Activated naive CD4-positive, alpha-beta T cell treated with anti-CD3 and anti-CD28 coated beads, Interleukin-2, amount 10 ng/mL, durations not matched to agents 7 days and 5 days (primary cell): ENCODE measurements at regions not wholly inside any gene's neighbourhood (a gene's known extent, or its start where the extent isn't known, plus 50 kb on each side); places are given as distances from the start of the nearest gene placed in this dataset.

ENCODE experiments used
- CTCF ChIA-PET: fragments of 350-600 bp; sonication (Branson Sonifier 250); formaldehyde crosslinking; loops from one replicate; lab custom pipeline; 2021; ENCODE audit warnings: antibody characterized with exemption; lab: Charles Lee
- DNase-seq: peaks from one replicate; pipeline ENCODE4 v3.0.0-alpha.2; 2020
- H3K27ac Mint-ChIP-seq: one replicate; pipeline ENCODE4 v1.8.0; 2021; ENCODE audit warnings: mild to moderate bottlenecking, moderate library complexity, mixed read lengths
- H3K27me3 Mint-ChIP-seq: one replicate; pipeline ENCODE4 v1.8.0; 2021; ENCODE audit warnings: mild to moderate bottlenecking, mixed read lengths
- H3K36me3 Mint-ChIP-seq: one replicate; pipeline ENCODE4 v1.8.0; 2021; ENCODE audit warnings: mixed read lengths
- H3K4me1 Mint-ChIP-seq: one replicate; pipeline ENCODE4 v1.8.0; 2021; ENCODE audit warnings: mixed read lengths
- H3K4me3 Mint-ChIP-seq: one replicate; pipeline ENCODE4 v1.8.0; 2021; ENCODE audit warnings: mild to moderate bottlenecking, moderate library complexity, mixed read lengths
- H3K9me3 Mint-ChIP-seq: one replicate; pipeline ENCODE4 v1.8.0; 2021; ENCODE audit warnings: mixed read lengths

DNA sequence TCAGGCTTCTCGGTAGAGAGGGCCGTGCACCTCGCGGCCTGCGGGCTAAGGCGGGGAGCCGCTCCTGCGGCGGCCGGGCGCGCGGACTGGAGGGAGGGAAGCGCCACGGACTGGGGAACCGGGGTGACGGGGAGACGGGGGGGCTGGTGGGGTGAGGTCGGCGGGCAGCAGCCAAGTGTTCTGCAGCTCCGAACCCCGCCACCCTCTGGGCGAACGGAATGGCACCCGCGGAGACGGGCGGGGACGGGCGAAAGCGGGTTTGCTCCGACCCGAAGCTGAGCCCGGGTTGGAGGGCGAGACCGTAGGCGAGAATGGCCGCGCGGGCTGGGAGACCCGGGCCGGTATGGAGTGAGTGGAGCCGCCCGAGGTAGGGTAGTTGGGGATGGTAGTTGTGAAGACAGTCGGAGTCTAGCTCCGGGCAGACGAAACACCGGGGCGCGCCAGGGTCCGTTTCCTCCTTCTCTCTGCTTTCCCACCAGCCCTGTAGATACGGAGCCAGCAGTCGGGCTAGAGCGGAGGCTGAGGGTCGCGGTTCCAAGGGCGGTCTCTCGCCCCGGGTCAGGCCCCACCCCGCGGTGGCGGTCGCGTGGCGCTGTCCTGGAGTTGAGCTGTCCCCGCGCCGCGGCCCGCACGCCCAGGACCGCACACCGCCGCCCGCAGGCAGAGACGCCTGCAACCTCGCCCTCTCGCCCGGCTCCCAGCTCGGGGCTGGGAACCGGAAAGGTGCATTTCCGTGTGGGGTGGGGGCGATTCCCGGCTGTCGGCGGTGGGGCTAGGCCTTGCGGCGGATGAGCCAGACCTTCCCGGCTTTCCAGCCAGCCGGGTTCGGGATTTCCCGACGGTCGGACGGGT is 160.3 kb upstream of the SIX2 start:
- Mint-ChIP-seq H3K36me3 (no peaks in the 10 kb centered on the region), H3K4me3 (no peak overlapping the region), H3K9me3 (no peaks in the 10 kb centered on the region), H3K27ac (no peak overlapping the region), H3K27me3 (peaks cover 59% of the 10 kb centered on the region), H3K4me1 (peaks cover 6% of the 10 kb centered on the region)
- no peak for DNase-seq
- CTCF ChIA-PET: no interaction called here

DNA sequence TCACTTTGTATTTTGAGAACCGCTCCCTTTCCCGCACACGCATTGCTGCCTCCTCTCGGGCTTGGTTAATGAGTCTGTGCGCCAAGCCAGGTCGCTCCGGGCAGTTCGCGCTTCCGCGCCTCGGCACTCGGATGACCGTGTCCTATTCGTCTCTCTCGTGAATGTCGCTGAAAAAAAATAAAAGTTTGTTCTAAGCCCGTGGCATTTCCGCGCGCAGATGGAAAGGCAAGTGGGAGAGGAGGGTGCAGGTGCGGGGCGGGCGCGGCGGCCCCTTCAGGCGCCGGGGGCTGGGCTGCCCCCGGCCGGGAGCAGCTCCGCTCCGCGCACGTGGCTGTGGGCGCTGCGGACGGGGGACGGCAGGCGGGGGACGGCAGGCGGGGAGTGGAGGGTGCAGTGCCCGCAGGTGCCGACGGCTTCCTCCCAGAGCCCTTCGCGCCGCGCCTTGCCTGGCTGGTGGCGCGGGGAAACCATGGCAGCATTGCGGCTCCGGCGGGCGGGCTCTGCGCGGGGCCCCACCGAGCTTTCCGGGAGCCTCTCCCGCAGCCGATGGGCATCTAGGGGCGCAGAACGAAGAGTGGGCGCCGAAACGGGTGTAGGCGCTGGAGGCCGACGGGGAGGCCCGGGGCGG is 159.6 kb upstream of the SIX2 start:
- no peak overlapping the region for H3K27ac Mint-ChIP-seq
- H3K9me3 Mint-ChIP-seq: no peaks in the 10 kb centered on the region
- peak overlapping the region; percentile 31 for H3K4me3 Mint-ChIP-seq
- CTCF ChIA-PET: no interaction called here
- peaks cover 6% of the 10 kb centered on the region for H3K4me1 Mint-ChIP-seq
- H3K27me3 Mint-ChIP-seq: peaks cover 62% of the 10 kb centered on the region
- H3K36me3 Mint-ChIP-seq: no peaks in the 10 kb centered on the region
- no peak for DNase-seq

DNA sequence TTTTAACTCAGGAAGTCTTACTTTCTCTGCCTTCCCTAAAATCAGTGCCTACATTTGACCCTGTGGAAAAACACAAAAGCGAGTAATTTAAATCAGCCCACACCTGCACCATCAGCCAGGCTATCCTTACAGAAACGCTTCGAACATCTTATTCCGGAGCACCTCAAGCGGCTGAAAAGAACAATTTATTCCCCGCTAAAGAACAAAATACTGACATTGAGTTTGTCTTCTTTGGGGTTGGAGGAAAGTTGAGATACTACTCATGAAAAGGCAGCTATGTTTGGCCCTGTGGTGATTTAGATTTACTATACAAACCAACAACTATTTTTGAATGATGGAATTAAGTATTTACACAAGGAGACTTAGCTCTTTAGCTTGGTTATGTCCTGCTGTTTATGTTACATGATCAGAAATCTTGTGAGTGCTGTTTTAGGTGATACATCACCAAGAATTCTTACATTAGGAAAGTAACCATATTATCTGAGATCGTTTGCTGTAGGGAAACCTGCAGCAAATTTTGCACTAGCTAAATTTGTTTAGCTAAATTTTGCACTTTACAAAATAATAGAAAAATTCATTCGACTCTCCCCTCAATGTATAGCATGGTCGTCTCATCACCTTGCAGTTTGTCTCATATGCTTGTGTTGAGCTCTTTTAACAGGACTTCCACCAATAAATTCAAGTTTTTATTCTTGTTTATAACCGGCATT is 158.8 kb upstream of the SIX2 start:
- no peak for DNase-seq
- Mint-ChIP-seq H3K27ac (no peak overlapping the region), H3K4me3 (peak overlapping the region; percentile 31), H3K27me3 (peaks cover 65% of the 10 kb centered on the region), H3K4me1 (peaks cover 6% of the 10 kb centered on the region), H3K9me3 (no peaks in the 10 kb centered on the region), H3K36me3 (no peaks in the 10 kb centered on the region)
- CTCF ChIA-PET: no interaction called here

DNA sequence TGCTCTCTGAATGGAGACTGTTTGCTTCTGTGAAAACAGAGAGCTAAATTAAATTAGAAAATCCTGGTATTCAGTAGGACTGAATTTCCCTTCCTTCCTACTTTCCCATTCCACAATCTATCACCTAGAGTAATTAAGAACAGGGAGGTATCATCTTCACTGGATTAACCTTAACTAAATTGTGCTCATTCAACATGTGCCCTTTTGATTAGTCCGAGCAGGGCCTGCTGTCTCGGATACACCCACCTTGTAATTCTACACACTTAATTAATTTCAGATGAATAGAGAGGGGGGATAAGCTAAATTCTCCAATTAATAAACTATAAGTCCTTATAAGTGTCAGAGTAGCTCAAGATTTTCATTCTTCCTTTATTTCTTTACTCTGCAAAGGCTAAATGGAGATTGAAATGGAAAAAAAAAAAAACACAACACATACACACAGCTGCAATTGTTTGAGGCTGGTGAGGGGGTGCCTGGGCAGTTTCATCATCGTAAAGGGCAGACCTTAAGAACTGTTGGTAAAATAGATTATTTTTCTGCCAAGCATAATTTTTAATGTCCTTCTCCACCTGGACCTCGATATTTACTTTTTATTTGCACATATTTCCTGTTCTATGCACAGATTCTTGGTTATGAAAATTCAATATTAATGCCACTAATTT is 157.1 kb upstream of the SIX2 start:
- Mint-ChIP-seq H3K9me3 (no peaks in the 10 kb centered on the region), H3K36me3 (no peaks in the 10 kb centered on the region), H3K27me3 (peaks cover 69% of the 10 kb centered on the region), H3K4me3 (no peak overlapping the region), H3K4me1 (peaks cover 6% of the 10 kb centered on the region), H3K27ac (no peak overlapping the region)
- CTCF ChIA-PET: no interaction called here
- DNase-seq: no peak

DNA sequence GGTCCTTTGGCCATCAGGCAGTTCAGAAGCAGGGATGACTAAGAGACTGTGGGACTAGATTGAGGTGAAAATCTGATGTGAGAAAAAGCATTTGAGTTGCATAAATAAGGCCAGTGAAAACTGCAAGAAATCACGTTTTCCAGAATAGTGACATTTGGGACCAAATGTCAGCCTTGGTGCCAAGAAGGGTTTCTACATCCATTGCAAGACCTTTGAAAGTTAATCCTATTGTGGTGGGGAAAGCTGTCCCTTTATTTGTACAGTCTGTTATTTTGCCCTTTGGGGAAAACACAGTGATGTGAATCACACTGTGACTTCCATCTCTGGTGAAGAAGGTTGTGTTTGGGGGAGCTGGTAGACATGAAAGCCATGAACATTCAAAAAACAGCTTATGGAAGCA is 153.5 kb upstream of the SIX2 start:
- Mint-ChIP-seq H3K4me3 (no peak overlapping the region), H3K9me3 (no peaks in the 10 kb centered on the region), H3K27me3 (peaks cover 44% of the 10 kb centered on the region), H3K27ac (no peak overlapping the region), H3K36me3 (no peaks in the 10 kb centered on the region), H3K4me1 (no peaks in the 10 kb centered on the region)
- CTCF ChIA-PET: no interaction called here
- DNase-seq: no peak

DNA sequence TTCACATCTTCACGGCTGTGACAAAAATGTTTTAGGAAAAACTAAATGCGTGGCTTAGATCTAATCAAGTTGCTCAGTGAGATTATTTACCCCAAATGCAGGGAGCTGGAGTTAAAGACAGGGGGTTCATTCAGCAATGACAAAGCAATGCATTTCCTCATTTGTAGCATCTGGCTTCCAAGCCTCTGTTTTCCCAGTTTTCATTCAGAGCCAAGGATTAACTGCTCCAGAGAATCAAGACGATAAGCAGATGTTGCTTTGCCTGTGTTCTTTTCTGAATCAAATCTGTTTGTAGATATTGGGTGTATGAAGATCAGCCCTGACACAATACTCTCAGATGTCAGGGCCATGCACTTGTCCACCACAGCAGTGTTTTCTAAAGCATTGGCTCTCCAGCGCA is 147.4 kb upstream of the SIX2 start:
- Mint-ChIP-seq H3K36me3 (no peaks in the 10 kb centered on the region), H3K4me3 (no peak overlapping the region), H3K4me1 (no peaks in the 10 kb centered on the region), H3K27me3 (peaks cover 36% of the 10 kb centered on the region), H3K27ac (no peak overlapping the region), H3K9me3 (no peaks in the 10 kb centered on the region)
- CTCF ChIA-PET: no interaction called here
- DNase-seq: no peak

DNA sequence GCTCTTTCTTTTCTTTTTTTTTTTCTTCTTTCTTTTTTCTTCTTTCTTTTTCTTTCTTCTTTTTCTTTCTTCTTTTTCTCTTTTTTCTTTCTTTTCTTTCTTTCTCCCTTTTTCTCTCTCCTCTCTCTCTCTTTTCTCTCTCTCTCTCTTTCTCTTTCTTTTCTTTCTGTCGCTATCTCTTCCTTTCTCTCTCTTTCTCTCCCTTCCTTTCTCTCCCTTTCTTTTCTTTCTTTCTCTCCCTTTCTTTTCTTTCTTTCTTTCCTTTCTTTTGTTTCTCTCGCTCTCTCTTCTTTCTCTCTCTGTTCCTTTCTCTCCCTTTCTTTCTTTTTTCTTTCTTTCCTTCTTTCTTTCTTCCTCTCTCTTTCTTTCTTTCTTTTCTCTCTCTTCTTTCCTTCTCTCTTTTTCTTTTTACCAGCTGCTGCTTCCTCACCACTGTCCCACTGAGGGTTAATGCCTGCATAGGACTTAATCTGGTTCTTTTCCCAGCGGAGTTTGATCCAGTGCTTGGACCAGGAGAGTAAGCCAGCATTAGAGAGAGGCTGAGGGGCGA is 145.4 kb upstream of the SIX2 start:
- Mint-ChIP-seq H3K27ac (no peak overlapping the region), H3K4me3 (no peak overlapping the region), H3K9me3 (no peaks in the 10 kb centered on the region), H3K4me1 (no peaks in the 10 kb centered on the region), H3K36me3 (no peaks in the 10 kb centered on the region), H3K27me3 (peaks cover 30% of the 10 kb centered on the region)
- CTCF ChIA-PET: no interaction called here
- no peak for DNase-seq

DNA sequence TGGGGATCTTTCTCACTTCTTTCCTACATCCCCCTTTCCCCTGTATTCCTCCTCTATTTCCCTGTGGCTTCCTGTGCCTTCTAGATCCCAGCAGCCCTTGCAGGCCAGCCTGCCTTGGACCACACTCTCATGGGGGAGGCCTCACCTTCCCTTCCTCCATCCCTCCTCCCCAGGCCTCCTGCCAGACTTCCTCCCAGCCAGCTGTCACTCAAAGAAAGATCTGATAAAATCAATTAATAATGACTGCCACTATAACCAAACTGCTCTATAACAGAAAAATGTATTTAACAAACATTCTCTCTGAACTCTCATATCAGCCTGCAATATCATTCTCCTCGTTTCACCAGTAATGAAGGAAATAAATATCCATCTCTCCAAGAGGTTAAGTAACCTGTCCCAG is 144.9 kb upstream of the SIX2 start:
- CTCF ChIA-PET: no interaction called here
- Mint-ChIP-seq H3K9me3 (no peaks in the 10 kb centered on the region), H3K36me3 (no peaks in the 10 kb centered on the region), H3K27me3 (peaks cover 24% of the 10 kb centered on the region), H3K4me3 (no peak overlapping the region), H3K4me1 (no peaks in the 10 kb centered on the region), H3K27ac (no peak overlapping the region)
- DNase-seq: no peak

DNA sequence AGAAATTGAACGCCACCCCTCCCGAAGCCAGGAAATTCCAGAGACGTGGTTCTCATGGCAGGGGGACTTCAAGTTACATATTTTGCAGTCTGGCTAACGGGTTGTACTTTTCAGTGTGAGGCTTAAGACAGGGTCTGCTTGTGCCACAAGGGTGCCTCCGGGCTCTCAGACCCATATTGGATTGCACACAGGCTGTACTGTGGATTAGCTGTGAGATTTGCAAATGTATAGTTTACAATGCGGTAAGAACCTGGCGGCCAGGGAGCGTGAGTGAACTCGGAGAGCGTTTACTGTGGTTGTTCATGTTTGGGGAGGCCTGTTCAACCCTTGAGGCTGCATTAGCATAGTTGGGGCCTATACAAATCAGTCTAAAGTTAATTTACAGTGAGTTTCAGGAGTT is 143.9 kb upstream of the SIX2 start:
- Mint-ChIP-seq H3K27ac (no peak overlapping the region), H3K27me3 (peaks cover 27% of the 10 kb centered on the region), H3K36me3 (no peaks in the 10 kb centered on the region), H3K4me1 (no peaks in the 10 kb centered on the region), H3K4me3 (no peak overlapping the region), H3K9me3 (no peaks in the 10 kb centered on the region)
- DNase-seq: no peak
- CTCF ChIA-PET: no interaction called here

DNA sequence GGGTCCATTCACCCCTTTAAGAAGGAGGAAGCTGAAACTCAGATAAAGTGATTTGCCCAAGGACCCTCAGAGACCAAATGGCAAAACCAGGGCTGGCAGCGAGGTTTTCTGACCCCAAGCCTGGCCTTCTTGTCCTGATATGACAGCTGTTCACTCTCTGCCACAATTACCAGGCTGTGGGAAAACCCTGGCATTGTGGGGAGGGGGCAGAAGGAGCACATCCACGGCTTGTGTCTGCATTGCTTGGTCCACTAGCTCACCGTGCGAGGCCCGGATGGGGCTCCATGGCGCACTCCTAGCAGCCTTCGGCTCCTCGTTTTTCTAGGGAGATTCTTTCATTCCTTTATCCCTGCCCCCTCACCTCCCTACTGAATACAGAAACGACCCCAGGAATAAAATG is 143.4 kb upstream of the SIX2 start:
- no peaks in the 10 kb centered on the region for H3K4me1 Mint-ChIP-seq
- no peak overlapping the region for H3K4me3 Mint-ChIP-seq
- CTCF ChIA-PET: no interaction called here
- H3K27ac Mint-ChIP-seq: no peak overlapping the region
- H3K36me3 Mint-ChIP-seq: no peaks in the 10 kb centered on the region
- peaks cover 31% of the 10 kb centered on the region for H3K27me3 Mint-ChIP-seq
- DNase-seq: no peak
- H3K9me3 Mint-ChIP-seq: no peaks in the 10 kb centered on the region

DNA sequence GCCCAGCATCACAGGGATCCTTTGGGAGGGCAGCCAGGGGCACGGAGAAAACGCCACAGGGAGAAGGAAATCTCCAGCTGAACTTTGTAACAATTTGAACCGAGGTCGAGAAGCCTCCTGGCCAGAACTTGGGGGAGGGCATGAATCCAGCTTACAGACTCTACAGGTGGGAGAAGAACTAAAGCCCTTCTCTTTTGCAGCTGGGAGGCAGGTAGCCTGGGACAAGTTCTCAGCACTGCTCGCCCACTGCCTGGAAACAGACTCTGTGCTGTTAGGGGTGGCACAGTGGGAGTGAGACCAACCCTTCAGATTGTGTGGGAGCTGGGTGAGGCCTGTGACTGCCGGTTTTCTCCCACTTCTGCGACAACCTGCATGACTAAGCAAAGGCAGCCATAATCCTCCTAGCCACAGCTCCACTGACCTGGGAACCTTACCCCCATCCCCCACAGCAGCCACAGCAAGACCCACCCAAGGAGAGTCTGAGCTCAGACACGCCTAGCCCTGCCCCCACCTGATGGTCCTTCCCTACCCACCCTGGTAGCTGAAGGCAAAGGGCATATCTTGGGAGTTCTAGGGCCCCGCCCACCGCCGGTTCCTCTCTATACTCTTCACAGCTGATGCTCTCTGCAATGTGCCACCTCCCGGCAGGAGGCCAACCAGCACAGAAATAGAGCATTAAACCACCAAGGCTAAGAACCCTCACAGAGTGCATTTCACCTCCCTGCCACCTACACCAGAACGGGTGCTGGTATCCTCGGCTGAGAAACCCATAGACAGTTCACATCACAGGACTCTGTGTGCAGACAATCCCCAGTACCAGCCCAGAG is 136.0 kb upstream of the SIX2 start:
- Mint-ChIP-seq H3K4me1 (no peaks in the 10 kb centered on the region), H3K27me3 (peaks cover 46% of the 10 kb centered on the region), H3K4me3 (no peak overlapping the region), H3K36me3 (no peaks in the 10 kb centered on the region), H3K27ac (no peak overlapping the region), H3K9me3 (peaks cover 2% of the 10 kb centered on the region)
- CTCF ChIA-PET: no interaction called here
- DNase-seq: no peak

DNA sequence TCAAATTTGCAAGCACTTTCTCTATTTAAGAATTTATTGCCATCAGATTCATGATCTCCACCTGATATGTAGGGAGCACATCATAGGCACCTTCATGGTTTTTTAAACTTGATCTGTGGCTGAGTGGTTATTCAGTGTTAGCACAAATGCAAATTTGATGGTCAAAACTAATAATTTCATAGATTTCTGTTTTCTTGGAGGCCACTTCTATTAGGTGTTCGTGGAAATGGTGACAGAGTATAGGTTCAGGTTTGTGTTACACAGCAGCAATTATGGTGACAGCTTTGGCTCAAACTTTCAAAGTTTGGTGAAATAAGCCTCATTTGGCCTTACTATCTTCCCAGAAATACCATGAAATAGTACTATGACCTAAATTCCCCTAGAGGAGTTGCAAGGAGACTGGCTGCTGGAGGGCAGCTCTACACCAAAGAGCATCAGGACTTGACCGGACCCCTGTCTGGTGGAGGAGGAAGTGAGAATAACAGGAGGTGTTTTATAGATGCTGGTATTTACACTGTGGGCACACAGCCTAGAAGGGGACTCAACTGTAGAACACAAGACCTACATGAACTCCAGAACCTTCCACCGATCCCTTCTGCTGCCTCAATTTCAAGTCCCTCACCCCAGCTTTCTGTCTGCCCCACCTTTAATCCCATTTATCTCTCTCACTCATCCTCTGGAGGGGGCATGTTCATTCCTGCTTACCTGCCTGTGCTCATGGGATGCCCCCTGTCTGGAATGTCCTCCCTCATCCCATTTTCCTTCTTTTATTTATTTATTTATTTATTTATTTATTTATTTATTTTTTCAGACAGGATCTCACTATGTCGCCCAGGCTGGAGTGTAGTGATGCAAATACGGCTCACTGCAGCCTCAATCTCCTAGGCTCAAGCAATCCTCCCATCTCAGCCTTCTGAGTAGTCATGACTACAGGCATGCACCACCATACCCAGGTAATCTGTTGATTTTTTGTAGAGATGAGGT is 132.9 kb upstream of the SIX2 start:
- Mint-ChIP-seq H3K4me3 (no peak overlapping the region), H3K27ac (no peak overlapping the region), H3K9me3 (peaks cover 2% of the 10 kb centered on the region), H3K27me3 (peaks cover 43% of the 10 kb centered on the region), H3K4me1 (no peaks in the 10 kb centered on the region), H3K36me3 (no peaks in the 10 kb centered on the region)
- CTCF ChIA-PET: no interaction called here
- no peak for DNase-seq

DNA sequence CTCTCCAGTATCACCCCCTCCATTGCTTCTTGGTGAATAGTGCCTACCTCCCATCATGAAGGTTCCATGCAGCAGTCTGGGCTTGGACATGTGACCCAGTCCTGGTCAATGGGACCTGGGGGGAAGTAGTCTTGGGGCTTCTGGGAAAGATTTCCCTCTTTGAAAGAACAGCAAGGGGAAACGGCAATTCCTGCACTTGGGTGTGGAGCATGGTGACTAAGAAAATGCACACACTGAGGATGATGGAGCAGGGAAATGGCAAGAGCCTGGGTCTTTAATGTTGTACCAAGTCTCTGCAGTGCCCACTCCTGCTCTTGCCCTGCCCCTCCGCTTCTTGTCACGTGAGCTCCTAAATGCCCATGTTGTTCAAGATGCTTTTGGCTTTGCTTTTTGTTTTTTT is 131.4 kb upstream of the SIX2 start:
- Mint-ChIP-seq H3K27me3 (peaks cover 38% of the 10 kb centered on the region), H3K4me3 (no peak overlapping the region), H3K27ac (no peak overlapping the region), H3K36me3 (no peaks in the 10 kb centered on the region), H3K4me1 (no peaks in the 10 kb centered on the region), H3K9me3 (no peaks in the 10 kb centered on the region)
- CTCF ChIA-PET: no interaction called here
- no peak for DNase-seq
